ENCODE measurements at regions not wholly inside any gene's neighbourhood (a gene's known extent, or its start where the extent isn't known, plus 50 kb on each side); places are given as distances from the start of the nearest gene placed in this dataset.

- Mint-ChIP-seq H3K27ac (ENCODE audit: low read depth, unreplicated experiment) (no peak overlapping the region), H3K27me3 (ENCODE audit: insufficient read depth, unreplicated experiment) (no peaks in the 10 kb centered on the region), H3K4me1 (ENCODE audit: insufficient read depth, unreplicated experiment) (no peaks in the 10 kb centered on the region), H3K4me3 (ENCODE audit: unreplicated experiment) (no peak overlapping the region), H3K36me3 (ENCODE audit: insufficient read depth, unreplicated experiment) (no peaks in the 10 kb centered on the region), H3K9me3 (ENCODE audit: unreplicated experiment) (no peaks in the 10 kb centered on the region)
- no peak for DNase-seq (ENCODE audit: unreplicated experiment)
- no peak for TF ChIP-seq CTCF (IDR thresholded peaks at IDR 0.05; ENCODE audit: unreplicated experiment)
- BruUV-seq (replicated peaks): no TSS peak
- intact Hi-C loops (cut with micrococcal nuclease): no loop called here
- CTCF ChIA-PET: interaction anchor here (0.6 kb wide), 1 partner anchor 132 kb away, joined by 4 read pairs; no protein-coding TSS in a partner anchor
- POLR2A ChIA-PET: interaction anchor here (0.6 to 0.7 kb wide), 3 partner anchors 10 to 134 kb away, joined by 3 to 4 read pairs (median 3); no protein-coding TSS in a partner anchor
Observed at GRCh38 chr5:175124821-175125220, 319.2 kb downstream of the DRD1 start.

- ChIA-PET POLR2A (interaction anchor here (0.6 to 0.7 kb wide), 3 partner anchors 10 to 135 kb away, joined by 3 to 4 read pairs (median 3); no protein-coding TSS in a partner anchor), CTCF (interaction anchor here (0.6 kb wide), 1 partner anchor 131 kb away, joined by 4 read pairs; no protein-coding TSS in a partner anchor)
- intact Hi-C loops (cut with micrococcal nuclease): no loop called here
- DNase-seq (ENCODE audit: unreplicated experiment): no peak
- no TSS peak for BruUV-seq (replicated peaks)
- H3K36me3 Mint-ChIP-seq (ENCODE audit: insufficient read depth, unreplicated experiment): no peaks in the 10 kb centered on the region
- no peaks in the 10 kb centered on the region for H3K4me1 Mint-ChIP-seq (ENCODE audit: insufficient read depth, unreplicated experiment)
- no peak overlapping the region for H3K4me3 Mint-ChIP-seq (ENCODE audit: unreplicated experiment)
- H3K9me3 Mint-ChIP-seq (ENCODE audit: unreplicated experiment): no peaks in the 10 kb centered on the region
- H3K27me3 Mint-ChIP-seq (ENCODE audit: insufficient read depth, unreplicated experiment): no peaks in the 10 kb centered on the region
- TF ChIP-seq CTCF (IDR thresholded peaks at IDR 0.05; ENCODE audit: unreplicated experiment): no peak
- H3K27ac Mint-ChIP-seq (ENCODE audit: low read depth, unreplicated experiment): no peak overlapping the region
Observed at GRCh38 chr5:175124251-175124813, 319.6 kb downstream of the DRD1 start.

GRCh38 chr5:175123542-175123941 lies 320.4 kb downstream of the DRD1 start:
- no TSS peak for BruUV-seq (replicated peaks)
- TF ChIP-seq CTCF (IDR thresholded peaks at IDR 0.05; ENCODE audit: unreplicated experiment): no peak
- ChIA-PET POLR2A (no interaction called here), CTCF (no interaction called here)
- Mint-ChIP-seq H3K36me3 (ENCODE audit: insufficient read depth, unreplicated experiment) (no peaks in the 10 kb centered on the region), H3K27ac (ENCODE audit: low read depth, unreplicated experiment) (no peak overlapping the region), H3K27me3 (ENCODE audit: insufficient read depth, unreplicated experiment) (peaks cover 3% of the 10 kb centered on the region), H3K4me1 (ENCODE audit: insufficient read depth, unreplicated experiment) (no peaks in the 10 kb centered on the region), H3K9me3 (ENCODE audit: unreplicated experiment) (no peaks in the 10 kb centered on the region), H3K4me3 (ENCODE audit: unreplicated experiment) (no peak overlapping the region)
- no peak for DNase-seq (ENCODE audit: unreplicated experiment)
- intact Hi-C loops (cut with micrococcal nuclease): no loop called here

- Mint-ChIP-seq H3K36me3 (ENCODE audit: insufficient read depth, unreplicated experiment) (no peaks in the 10 kb centered on the region), H3K4me1 (ENCODE audit: insufficient read depth, unreplicated experiment) (no peaks in the 10 kb centered on the region), H3K4me3 (ENCODE audit: unreplicated experiment) (no peak overlapping the region), H3K27ac (ENCODE audit: low read depth, unreplicated experiment) (no peak overlapping the region), H3K9me3 (ENCODE audit: unreplicated experiment) (no peaks in the 10 kb centered on the region), H3K27me3 (ENCODE audit: insufficient read depth, unreplicated experiment) (peaks cover 23% of the 10 kb centered on the region)
- TF ChIP-seq CTCF (IDR thresholded peaks at IDR 0.05; ENCODE audit: unreplicated experiment): no peak
- no peak for DNase-seq (ENCODE audit: unreplicated experiment)
- no TSS peak for BruUV-seq (replicated peaks)
- POLR2A ChIA-PET: no interaction called here
- CTCF ChIA-PET: interaction anchor here (1.1 kb wide), 1 partner anchor 343 kb away, joined by 4 read pairs; no protein-coding TSS in a partner anchor
- intact Hi-C loops (cut with micrococcal nuclease): no loop called here
Observed at GRCh38 chr5:175121457-175121856, 322.5 kb downstream of the DRD1 start.

Data from MCF 10A (cell line).